ENCODE measurements at regions not wholly inside any gene's neighbourhood (a gene's known extent, or its start where the extent isn't known, plus 50 kb on each side); places are given as distances from the start of the nearest gene placed in this dataset.

DNA sequence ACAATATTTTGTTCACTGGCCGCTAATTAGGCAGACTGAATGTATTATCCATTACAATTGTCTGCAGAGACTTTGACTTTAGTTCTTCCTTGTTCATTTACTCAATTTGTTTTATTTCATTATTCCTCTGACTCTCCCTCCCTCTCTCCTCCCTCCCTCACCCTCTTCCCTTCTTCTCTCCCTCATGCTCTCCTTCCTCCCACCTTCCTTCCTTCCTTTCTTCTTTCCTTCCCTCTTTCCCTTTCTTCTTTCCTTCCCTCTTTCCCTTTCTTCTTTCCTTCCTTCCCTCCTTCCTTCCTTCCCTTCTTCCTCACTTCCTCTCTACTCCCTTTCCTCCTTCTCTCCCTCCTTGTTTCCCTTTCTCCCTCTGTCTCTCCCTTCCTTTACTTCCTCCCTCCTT lies 1591.0 kb upstream of the SLC10A2 start:
- no peak for TF ChIP-seq YY1 (IDR thresholded peaks at IDR 0.05; ENCODE audit: low read depth)
- no peak for TF ChIP-seq CREB1 (IDR thresholded peaks at IDR 0.05; ENCODE audit: low read depth)
- TF ChIP-seq TEAD4 (IDR thresholded peaks at IDR 0.05), result no peak
- TF ChIP-seq REST (IDR thresholded peaks at IDR 0.05; ENCODE audit: low read depth), result no peak
- no peak for TF ChIP-seq EGR1 (IDR thresholded peaks at IDR 0.05)
- TF ChIP-seq, protein P1, sequence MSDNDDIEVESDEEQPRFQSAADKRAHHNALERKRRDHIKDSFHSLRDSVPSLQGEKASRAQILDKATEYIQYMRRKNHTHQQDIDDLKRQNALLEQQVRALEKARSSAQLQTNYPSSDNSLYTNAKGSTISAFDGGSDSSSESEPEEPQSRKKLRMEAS (IDR thresholded peaks at IDR 0.05), result no peak
- TF ChIP-seq NFIC (IDR thresholded peaks at IDR 0.05), result no peak
- TF ChIP-seq TCF12 (IDR thresholded peaks at IDR 0.05; ENCODE audit: low read depth), result no peak
- no peak for TF ChIP-seq TAF1 (IDR thresholded peaks at IDR 0.05; ENCODE audit: low read depth)
- no peak for TF ChIP-seq EP300 (IDR thresholded peaks at IDR 0.05; ENCODE audit: borderline replicate concordance)
- no peak for TF ChIP-seq USF1 (IDR thresholded peaks at IDR 0.05)
- no peak for TF ChIP-seq CEBPB (IDR thresholded peaks at IDR 0.05)
- no peak for TF ChIP-seq ZBTB7A (IDR thresholded peaks at IDR 0.05; ENCODE audit: low read depth)

GRCh38 chr13:104650431-104650830 lies 1584.2 kb upstream of the SLC10A2 start:
- TF ChIP-seq ZBTB7A (IDR thresholded peaks at IDR 0.05; ENCODE audit: low read depth), result no peak
- no peak for TF ChIP-seq CREB1 (IDR thresholded peaks at IDR 0.05; ENCODE audit: low read depth)
- no peak for TF ChIP-seq NFIC (IDR thresholded peaks at IDR 0.05)
- TF ChIP-seq RAD21 (IDR thresholded peaks at IDR 0.05; ENCODE audit: low read depth), result no peak
- TF ChIP-seq TCF12 (IDR thresholded peaks at IDR 0.05; ENCODE audit: low read depth), result no peak
- TF ChIP-seq EP300 (IDR thresholded peaks at IDR 0.05; ENCODE audit: borderline replicate concordance), result no peak
- TF ChIP-seq CEBPB (IDR thresholded peaks at IDR 0.05), result no peak
- no peak for TF ChIP-seq TAF1 (IDR thresholded peaks at IDR 0.05; ENCODE audit: low read depth)
- TF ChIP-seq USF1 (IDR thresholded peaks at IDR 0.05), result no peak
- no peak for TF ChIP-seq YY1 (IDR thresholded peaks at IDR 0.05; ENCODE audit: low read depth)
- no peak for TF ChIP-seq TEAD4 (IDR thresholded peaks at IDR 0.05)
- no peak for TF ChIP-seq REST (IDR thresholded peaks at IDR 0.05; ENCODE audit: low read depth)
- TF ChIP-seq EGR1 (IDR thresholded peaks at IDR 0.05), result no peak
- TF ChIP-seq, protein P1 (IDR thresholded peaks at IDR 0.05), result no peak
- TF ChIP-seq FOXM1 (IDR thresholded peaks at IDR 0.05; ENCODE audit: borderline replicate concordance, low read depth), result no peak

GRCh38 chr13:104648291-104648690 lies 1582.1 kb upstream of the SLC10A2 start:
- TF ChIP-seq, protein P1 (IDR thresholded peaks at IDR 0.05), result no peak
- TF ChIP-seq TAF1 (IDR thresholded peaks at IDR 0.05; ENCODE audit: low read depth) (no peak), ZBTB7A (IDR thresholded peaks at IDR 0.05; ENCODE audit: low read depth) (no peak), FOXM1 (IDR thresholded peaks at IDR 0.05; ENCODE audit: borderline replicate concordance, low read depth) (no peak), REST (IDR thresholded peaks at IDR 0.05; ENCODE audit: low read depth) (no peak), CREB1 (IDR thresholded peaks at IDR 0.05; ENCODE audit: low read depth) (no peak), EGR1 (IDR thresholded peaks at IDR 0.05) (no peak)

DNA sequence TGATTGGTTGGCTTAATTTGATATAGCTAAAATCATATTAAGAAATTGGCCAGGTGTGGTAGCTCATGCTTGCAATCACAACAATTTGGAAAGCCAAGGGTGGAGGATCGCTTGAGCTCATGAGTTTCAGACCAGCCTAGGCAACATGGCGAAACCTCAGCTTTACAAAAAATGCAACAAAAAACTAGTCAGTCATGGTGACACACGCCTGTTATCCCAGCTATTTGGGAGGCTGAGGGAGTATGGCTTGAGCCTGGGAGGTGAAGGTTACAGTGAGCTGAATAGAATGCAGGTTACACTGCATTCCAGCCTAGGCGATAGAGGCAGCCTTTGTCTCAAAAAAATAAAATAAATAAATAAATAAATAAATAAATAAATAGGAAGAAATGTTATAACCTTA lies 1579.6 kb upstream of the SLC10A2 start:
- TF ChIP-seq RAD21 (IDR thresholded peaks at IDR 0.05; ENCODE audit: low read depth) (no peak), USF1 (IDR thresholded peaks at IDR 0.05) (no peak), TCF12 (IDR thresholded peaks at IDR 0.05; ENCODE audit: low read depth) (no peak), REST (IDR thresholded peaks at IDR 0.05; ENCODE audit: low read depth) (no peak), NFIC (IDR thresholded peaks at IDR 0.05) (no peak), YY1 (IDR thresholded peaks at IDR 0.05; ENCODE audit: low read depth) (no peak), EP300 (IDR thresholded peaks at IDR 0.05; ENCODE audit: borderline replicate concordance) (no peak), ZBTB7A (IDR thresholded peaks at IDR 0.05; ENCODE audit: low read depth) (no peak), CEBPB (IDR thresholded peaks at IDR 0.05) (no peak), EGR1 (IDR thresholded peaks at IDR 0.05) (no peak), TAF1 (IDR thresholded peaks at IDR 0.05; ENCODE audit: low read depth) (no peak), CREB1 (IDR thresholded peaks at IDR 0.05; ENCODE audit: low read depth) (no peak), TEAD4 (IDR thresholded peaks at IDR 0.05) (no peak), FOXM1 (IDR thresholded peaks at IDR 0.05; ENCODE audit: borderline replicate concordance, low read depth) (no peak)
- TF ChIP-seq, protein P1 (IDR thresholded peaks at IDR 0.05), result no peak
